H1 (cell line): ENCODE measurements at regions not wholly inside any gene's neighbourhood (a gene's known extent, or its start where the extent isn't known, plus 50 kb on each side); places are given as distances from the start of the nearest gene placed in this dataset.

Source experiments
- ASH2L ChIP-seq: fragments of 200-600, 300-600 bp; sonication (generic); IDR thresholded peaks from one replicate; pipeline ENCODE4 v1.7.1; 2017; ENCODE audit warnings: low read length
- CEBPB ChIP-seq: IDR thresholded peaks from 2 replicates; pipeline ENCODE4 v1.6.1; 2012; ENCODE audit warnings: low read depth, low read length
- JUND ChIP-seq: IDR thresholded peaks from 2 replicates; pipeline ENCODE4 v1.6.1; 2011; ENCODE audit warnings: mild to moderate bottlenecking, improper control_type of control experiment, low read length
- TBP ChIP-seq: IDR thresholded peaks from 2 replicates; pipeline ENCODE4 v1.6.1; 2011; ENCODE audit warnings: low read depth, low read length, improper control_type of control experiment

DNA sequence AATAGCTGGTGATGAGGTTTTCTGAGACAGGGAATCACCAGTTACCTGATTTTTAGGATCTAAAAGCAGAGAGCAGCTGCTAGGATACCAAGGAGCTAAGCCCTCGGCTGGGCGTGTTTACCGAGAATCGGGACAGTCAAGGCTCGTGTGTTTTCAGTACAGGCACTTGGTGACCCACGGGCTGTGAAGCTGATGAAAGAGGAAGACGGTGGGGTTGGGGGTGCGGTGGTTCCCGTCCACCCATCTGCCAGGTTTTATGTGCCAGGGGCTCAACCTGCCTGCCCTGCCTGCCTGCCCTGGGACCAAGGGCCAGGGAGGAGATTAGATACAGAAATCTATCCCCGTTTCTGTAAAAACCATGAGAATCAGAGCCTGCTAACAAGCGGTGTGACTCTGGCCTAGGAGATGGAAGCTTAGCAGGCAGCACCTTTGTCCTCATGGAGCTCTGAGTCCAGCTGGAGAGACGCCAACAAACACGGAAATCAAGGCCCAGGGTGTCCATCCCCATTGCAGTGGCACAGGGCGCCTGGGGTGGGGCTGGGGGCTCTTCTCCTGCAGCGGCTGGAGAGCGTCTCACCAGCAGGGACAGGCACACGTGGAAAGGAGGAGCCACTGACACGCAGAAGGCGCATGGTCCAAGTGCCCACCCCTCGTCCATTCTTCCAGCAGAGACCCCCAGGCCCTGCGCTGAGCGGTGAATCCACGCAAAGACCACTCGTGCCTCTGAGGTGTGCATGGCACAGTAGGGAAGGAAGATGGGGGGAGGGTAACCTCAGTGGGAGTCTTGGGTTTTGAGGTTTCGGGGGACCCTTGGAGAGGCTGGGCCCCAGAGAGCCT lies 265.0 kb upstream of the TCERG1L start (continued):
- TF ChIP-seq ASH2L (no peak), CEBPB (no peak), JUND (no peak), TBP (no peak)
